Stimulated activated CD4-positive, alpha-beta T cell treated with anti-CD3 and anti-CD28 coated beads, Interleukin-2, amount 100 ng/mL, for 24 hours (primary cell): ENCODE measurements at regions not wholly inside any gene's neighbourhood (a gene's known extent, or its start where the extent isn't known, plus 50 kb on each side); places are given as distances from the start of the nearest gene placed in this dataset.

Source experiments
- DNase-seq, 2 donors: peaks; one replicate each; pipeline ENCODE4 v3.0.0-alpha.2; 2020

GRCh38 chr10:89829262-89829886 is 128.0 kb downstream of the KIF20B start:
- DNase-seq = no peak

- no peak for DNase-seq
These were observed 128.5 kb downstream of the KIF20B start for GRCh38 chr10:89829887-89830269.

GRCh38 chr10:89830624-89831023 is 129.2 kb downstream of the KIF20B start:
- no peak for DNase-seq

GRCh38 chr10:89836840-89837164 is 135.4 kb downstream of the KIF20B start:
- peak in 1 of 2 donors; percentile 1 for DNase-seq

- DNase-seq = peak; percentile 34 to 37
These were observed 136.0 kb downstream of the KIF20B start for GRCh38 chr10:89837165-89838043.

GRCh38 chr10:89838044-89838615 is 136.7 kb downstream of the KIF20B start:
- DNase-seq = no peak

- DNase-seq = no peak
These were observed 144.3 kb downstream of the KIF20B start for GRCh38 chr10:89845541-89846280.

- DNase-seq = no peak
These were observed 144.9 kb downstream of the KIF20B start for GRCh38 chr10:89846281-89846630.

- no peak for DNase-seq
These were observed 145.4 kb downstream of the KIF20B start for GRCh38 chr10:89846786-89847185.

GRCh38 chr10:89852872-89853271 is 151.5 kb downstream of the KIF20B start:
- DNase-seq = no peak

- DNase-seq = no peak
These were observed 152.4 kb downstream of the KIF20B start for GRCh38 chr10:89853781-89854191.

GRCh38 chr10:89857431-89858042 is 156.1 kb downstream of the KIF20B start:
- no peak for DNase-seq

- no peak for DNase-seq
These were observed 159.8 kb downstream of the KIF20B start for GRCh38 chr10:89861199-89861573.

GRCh38 chr10:89861584-89862301 is 160.4 kb downstream of the KIF20B start:
- DNase-seq = peak; percentile 11 to 29

- no peak for DNase-seq
These were observed 166.6 kb downstream of the KIF20B start for GRCh38 chr10:89867964-89868363.

- no peak for DNase-seq
These were observed 167.8 kb downstream of the KIF20B start for GRCh38 chr10:89869180-89869579.

GRCh38 chr10:89869592-89870156 is 168.3 kb downstream of the KIF20B start:
- DNase-seq = no peak

- no peak for DNase-seq
These were observed 169.5 kb downstream of the KIF20B start for GRCh38 chr10:89870936-89871335.

GRCh38 chr10:89873055-89873454 is 171.7 kb downstream of the KIF20B start:
- no peak for DNase-seq

GRCh38 chr10:89875557-89875956 is 174.2 kb downstream of the KIF20B start:
- DNase-seq = no peak

GRCh38 chr10:89879121-89879520 is 177.7 kb downstream of the KIF20B start:
- DNase-seq = no peak

- DNase-seq = no peak
These were observed 186.0 kb downstream of the KIF20B start for GRCh38 chr10:89887406-89887805.
